IMR-90 (cell line): ENCODE measurements at regions not wholly inside any gene's neighbourhood (a gene's known extent, or its start where the extent isn't known, plus 50 kb on each side); places are given as distances from the start of the nearest gene placed in this dataset.

Experiments
- ATAC-seq: fragments of 200-7000 bp; cut with Tn5 transposase; 2 replicates; pipeline ENCODE4 v1.9.1; 2020; ENCODE audit warnings: low read depth, mild to moderate bottlenecking, moderate library complexity
- BruUV-seq: library from RNA; stranded (reverse); fragments of 400-500 nt; replicated peaks from 2 replicates; lab custom pipeline; 2021; lab: Mats Ljungman, UMichigan
- CTCF ChIA-PET: fragments of 300-600 bp; formaldehyde crosslinking; extraction: SDS; loops from one replicate; lab custom pipeline; 2021; ENCODE audit warnings: antibody characterized with exemption; lab: Yijun Ruan, JAX
- POLR2A ChIA-PET: fragments of 300-600 bp; sonication (Branson Sonifier 250); formaldehyde crosslinking; loops from one replicate; lab custom pipeline; 2022; ENCODE audit warnings: antibody characterized with exemption; ENCODE audit not compliant: unreplicated experiment; lab: Charles Lee
- DNase-seq: peaks from one replicate; pipeline ENCODE4 v3.0.0; 2013
- H2AFZ ChIP-seq: replicated peaks from 2 replicates; pipeline ENCODE3; 2013; ENCODE audit warnings: low read length, mild to moderate bottlenecking; ENCODE audit not compliant: poor library complexity
- H2AK5ac ChIP-seq: 2 replicates; pipeline ENCODE4 v1.6.1; 2013; ENCODE audit warnings: low read depth, low read length, inconsistent platforms
- H2AK9ac ChIP-seq: replicated peaks from 2 replicates; pipeline ENCODE3; 2013; ENCODE audit warnings: mild to moderate bottlenecking, low read depth, low read length, moderate library complexity; ENCODE audit not compliant: poor library complexity
- H2BK120ac ChIP-seq: 2 replicates; pipeline ENCODE4 v1.6.1; 2013; ENCODE audit warnings: low read depth, low read length, inconsistent platforms
- H2BK15ac ChIP-seq: 3 replicates; pipeline ENCODE4 v1.6.1; 2013; ENCODE audit warnings: low read depth, low read length, inconsistent platforms
- H2BK20ac ChIP-seq: 2 replicates; pipeline ENCODE4 v1.6.1; 2013; ENCODE audit warnings: low read depth, mild to moderate bottlenecking, inconsistent platforms, low read length, moderate library complexity
- H2BK5ac ChIP-seq: 2 replicates; pipeline ENCODE4 v1.6.1; 2013; ENCODE audit warnings: mild to moderate bottlenecking, low read depth, low read length, inconsistent platforms; ENCODE audit not compliant: poor library complexity, severe bottlenecking
- H3K14ac ChIP-seq: replicated peaks from 2 replicates; pipeline ENCODE4 v1.6.1; 2013; ENCODE audit warnings: low read depth, low read length, inconsistent platforms
- H3K18ac ChIP-seq: 2 replicates; pipeline ENCODE4 v1.6.1; 2013; ENCODE audit warnings: low read depth, low read length, control low read depth
- H3K23ac ChIP-seq: 2 replicates; pipeline ENCODE4 v1.6.1; 2013; ENCODE audit warnings: low read depth, low read length, inconsistent platforms
- H3K27ac ChIP-seq: 2 replicates; pipeline ENCODE4 v1.5.1; 2013; ENCODE audit warnings: mild to moderate bottlenecking, control low read depth, low read length; ENCODE audit not compliant: insufficient read depth
- H3K27me3 ChIP-seq: 2 replicates; pipeline ENCODE4 v1.6.1; 2013; ENCODE audit warnings: low read length; ENCODE audit not compliant: control insufficient read depth, insufficient read depth
- H3K36me3 ChIP-seq: 2 replicates; pipeline ENCODE4 v1.6.1; 2013; ENCODE audit warnings: low read length, mixed read lengths; ENCODE audit not compliant: control insufficient read depth, insufficient read depth
- H3K4ac ChIP-seq: 2 replicates; pipeline ENCODE4 v1.6.1; 2013; ENCODE audit warnings: low read depth, low read length, inconsistent platforms
- H3K4me1 ChIP-seq: 2 replicates; pipeline ENCODE4 v1.6.1; 2013; ENCODE audit warnings: low read length, mixed read lengths; ENCODE audit not compliant: control insufficient read depth, insufficient read depth
- H3K4me2 ChIP-seq: 2 replicates; pipeline ENCODE4 v1.6.1; 2013; ENCODE audit warnings: low read depth, mild to moderate bottlenecking, control low read depth, low read length, moderate library complexity
- H3K4me3 ChIP-seq: 2 replicates; pipeline ENCODE4 v1.5.1; 2013; ENCODE audit warnings: low read depth, mild to moderate bottlenecking, control low read depth, low read length, moderate library complexity; ENCODE audit not compliant: insufficient read depth
- H3K56ac ChIP-seq: 2 replicates; pipeline ENCODE4 v1.6.1; 2013; ENCODE audit warnings: low read length, inconsistent platforms; ENCODE audit not compliant: insufficient read depth; ENCODE audit errors: extremely low read depth
- H3K79me1 ChIP-seq, 2 experiments: 2 replicates each; pipeline ENCODE4 v1.6.1; 2013; ENCODE audit warnings: low read length in 2 of 2, inconsistent platforms in 1 of 2, low read depth in 1 of 2
- H3K9ac ChIP-seq: 2 replicates; pipeline ENCODE4 v1.6.1; 2013; ENCODE audit warnings: low read depth, low read length, control low read depth
- H3K9me1 ChIP-seq: 2 replicates; pipeline ENCODE4 v1.6.1; 2013; ENCODE audit warnings: low read length, inconsistent platforms; ENCODE audit not compliant: insufficient read depth
- H3K9me3 ChIP-seq: 2 replicates; pipeline ENCODE4 v1.6.1; 2013; ENCODE audit warnings: low read length; ENCODE audit not compliant: control insufficient read depth, insufficient read depth
- H4K20me1 ChIP-seq: 2 replicates; pipeline ENCODE4 v1.6.1; 2013; ENCODE audit warnings: low read length, inconsistent platforms; ENCODE audit not compliant: insufficient read depth
- H4K5ac ChIP-seq: 2 replicates; pipeline ENCODE4 v1.6.1; 2013; ENCODE audit warnings: mild to moderate bottlenecking, low read depth, low read length, control low read depth
- H4K8ac ChIP-seq, 2 experiments: 2 replicates each; pipeline ENCODE4 v1.6.1; 2013; ENCODE audit warnings: low read depth in 2 of 2, low read length in 2 of 2, control low read depth in 1 of 2, inconsistent platforms in 1 of 2
- H4K91ac ChIP-seq: 2 replicates; pipeline ENCODE4 v1.6.1; 2013; ENCODE audit warnings: low read depth, low read length, inconsistent platforms; ENCODE audit not compliant: insufficient read depth
- NFE2L2 ChIP-seq: fragments of 150-350 bp; IDR thresholded peaks from 2 replicates; pipeline ENCODE4 v1.6.1; 2016; ENCODE audit warnings: low read depth, mild to moderate bottlenecking, low read length
- SMC3 ChIP-seq: fragments of 150-350 bp; IDR thresholded peaks from 2 replicates; pipeline ENCODE4 v1.6.1; 2016; ENCODE audit warnings: low read depth, mild to moderate bottlenecking, antibody characterized with exemption, low read length, moderate library complexity
- dilution Hi-C: fragments of 300-500 bp; cut with HindIII; formaldehyde crosslinking; loops from one replicate; pipeline ENCODE4 v1.14.3; 2018; ENCODE audit warnings: low sequenced_read_pairs; ENCODE audit not compliant: unreplicated experiment
- in situ Hi-C: fragments of 300-500 bp; cut with MboI; formaldehyde crosslinking; loops from 3 replicates; pipeline ENCODE4 v1.14.3; 2019; ENCODE audit warnings: low sequenced_read_pairs, inconsistent platforms, mixed read lengths
- intact Hi-C: fragments of 100-400 bp; cut with micrococcal nuclease; formaldehyde crosslinking; loops from 2 replicates; pipeline ENCODE4 v1.10.0; 2022

GRCh38 chr20:12375967-12376366 lies 458.3 kb downstream of the BTBD3 start:
- DNase-seq (no peak), ATAC-seq (no peak)
- in situ Hi-C loops (no loop called here), intact Hi-C loops (no loop called here), dilution Hi-C loops (no loop called here)
- H4K20me1 ChIP-seq, result no peaks in the 10 kb centered on the region
- no peak overlapping the region for H3K4ac ChIP-seq
- no TSS peak for BruUV-seq
- peaks cover 4% of the 10 kb centered on the region for H3K9me3 ChIP-seq
- no peak overlapping the region for H3K4me2 ChIP-seq
- no peaks in the 10 kb centered on the region for H3K36me3 ChIP-seq
- ChIA-PET POLR2A (no interaction called here), CTCF (no interaction called here)
- no peak overlapping the region for H2AFZ ChIP-seq
- no peak overlapping the region for H3K56ac ChIP-seq
- H2AK9ac ChIP-seq, result no peak overlapping the region
- TF ChIP-seq SMC3 (no peak), NFE2L2 (no peak)
- H3K4me1 ChIP-seq, result no peaks in the 10 kb centered on the region
- no peak overlapping the region for H2BK5ac ChIP-seq
- H3K27me3 ChIP-seq, result no peaks in the 10 kb centered on the region
- H2BK15ac ChIP-seq, result no peak overlapping the region
- H2BK20ac ChIP-seq, result no peak overlapping the region
- no peaks in the 10 kb centered on the region for H3K9me1 ChIP-seq
- H2AK5ac ChIP-seq, result no peak overlapping the region
- no peak overlapping the region for H4K8ac ChIP-seq
- no peak overlapping the region for H3K4me3 ChIP-seq
- H3K14ac ChIP-seq, result no peak overlapping the region
- no peak overlapping the region for H3K9ac ChIP-seq
- H2BK120ac ChIP-seq, result no peak overlapping the region
- H3K79me1 ChIP-seq, result no peaks in the 10 kb centered on the region
- no peak overlapping the region for H3K27ac ChIP-seq
- no peak overlapping the region for H3K18ac ChIP-seq
- H4K5ac ChIP-seq, result no peak overlapping the region
- no peak overlapping the region for H3K23ac ChIP-seq
- no peak overlapping the region for H4K91ac ChIP-seq
